ENCODE measurements at regions not wholly inside any gene's neighbourhood (a gene's known extent, or its start where the extent isn't known, plus 50 kb on each side); places are given as distances from the start of the nearest gene placed in this dataset.

DNA sequence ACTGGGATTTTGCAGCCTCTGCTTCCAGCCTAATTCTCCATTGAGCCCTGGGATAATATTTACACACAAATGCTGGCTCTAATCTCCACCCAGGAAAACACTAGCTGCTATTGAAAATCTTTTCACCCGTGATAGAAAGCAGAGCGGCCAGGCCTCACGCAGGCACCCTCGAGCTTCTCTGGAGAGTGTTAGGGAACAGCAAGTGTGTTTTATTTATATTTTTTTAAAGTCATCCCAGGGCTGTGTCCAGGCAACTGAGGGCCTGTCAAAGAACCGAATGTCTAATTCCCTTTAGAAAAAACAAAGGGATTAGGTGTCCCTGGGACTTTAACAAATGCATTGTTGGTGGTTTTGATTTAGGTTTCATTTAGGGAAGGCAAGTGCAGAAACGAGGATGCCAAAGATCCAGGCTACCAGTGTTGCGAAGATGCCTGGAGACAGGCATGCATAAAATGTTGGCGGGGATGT is 51.2 kb upstream of the SPRY4 start:
- FAIRE-seq: no peak
- Histone ChIP-seq H3K4me3 (no peak overlapping the region), H2AFZ (ENCODE audit: control insufficient read depth, low read depth, low read length) (no peak overlapping the region), H3K9ac (ENCODE audit: control insufficient read depth, insufficient read depth, low read length) (no peak overlapping the region), H3K4me1 (ENCODE audit: control insufficient read depth, insufficient read depth, low read length) (peaks cover 6% of the 10 kb centered on the region), H4K20me1 (ENCODE audit: control insufficient read depth, insufficient read depth) (no peaks in the 10 kb centered on the region), H3K9me3 (replicated peaks; ENCODE audit: control insufficient read depth, insufficient read depth, low read length) (no peaks in the 10 kb centered on the region), H3K79me2 (ENCODE audit: control insufficient read depth, insufficient read depth, low read length) (no peaks in the 10 kb centered on the region), H3K27me3 (replicated peaks in 1 of 2; ENCODE audit: control insufficient read depth in 2 of 2, insufficient read depth in 2 of 2, low read length in 1 of 2) (no peaks in the 10 kb centered on the region), H3K36me3 (ENCODE audit: control insufficient read depth in 2 of 2, insufficient read depth in 2 of 2, low read length in 1 of 2) (no peaks in the 10 kb centered on the region), H3K27ac (ENCODE audit: control insufficient read depth, insufficient read depth) (no peak overlapping the region), H3K4me2 (ENCODE audit: control insufficient read depth, insufficient read depth) (no peak overlapping the region)
- no peak for DNase-seq (ENCODE audit: low read depth, low spot score)
- BruUV-seq (replicated peaks): no TSS peak
- 63% methylated on average over 8 of the region's 8 CpGs for WGBS (ENCODE audit: insufficient coverage, insufficient replicate concordance, low lambda C conversion rate, missing lambda C conversion rate)
- ChIA-PET POLR2A (no interaction called here), RAD21 (ENCODE audit: unreplicated experiment) (interaction anchor here (0.7 kb wide), 1 partner anchor 307 kb away, joined by 3 read pairs; no protein-coding TSS in a partner anchor), CTCF (no interaction called here), SMC1A (ENCODE audit: uncharacterized antibody, unreplicated experiment) (interaction anchor here (1.4 kb wide), 1 partner anchor 39 kb away, joined by 3 read pairs; no protein-coding TSS in a partner anchor)
- intact Hi-C loops (cut with micrococcal nuclease; ENCODE audit: unreplicated experiment) (no loop called here), in situ Hi-C loops (cut with MboI) (no loop called here)
- no peak for ATAC-seq
- TF ChIP-seq, protein P1, sequence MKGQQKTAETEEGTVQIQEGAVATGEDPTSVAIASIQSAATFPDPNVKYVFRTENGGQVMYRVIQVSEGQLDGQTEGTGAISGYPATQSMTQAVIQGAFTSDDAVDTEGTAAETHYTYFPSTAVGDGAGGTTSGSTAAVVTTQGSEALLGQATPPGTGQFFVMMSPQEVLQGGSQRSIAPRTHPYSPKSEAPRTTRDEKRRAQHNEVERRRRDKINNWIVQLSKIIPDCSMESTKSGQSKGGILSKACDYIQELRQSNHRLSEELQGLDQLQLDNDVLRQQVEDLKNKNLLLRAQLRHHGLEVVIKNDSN (IDR thresholded peaks at IDR 0.05; ENCODE audit: borderline replicate concordance, extremely low read length, insufficient read depth, low read depth, low read length): no peak
- TF ChIP-seq KLF5 (IDR thresholded peaks at IDR 0.05; ENCODE audit: partially characterized antibody): no peak
- TF ChIP-seq RFX5 (IDR thresholded peaks at IDR 0.05; ENCODE audit: low read depth, low read length): no peak
- TF ChIP-seq, protein P2, sequence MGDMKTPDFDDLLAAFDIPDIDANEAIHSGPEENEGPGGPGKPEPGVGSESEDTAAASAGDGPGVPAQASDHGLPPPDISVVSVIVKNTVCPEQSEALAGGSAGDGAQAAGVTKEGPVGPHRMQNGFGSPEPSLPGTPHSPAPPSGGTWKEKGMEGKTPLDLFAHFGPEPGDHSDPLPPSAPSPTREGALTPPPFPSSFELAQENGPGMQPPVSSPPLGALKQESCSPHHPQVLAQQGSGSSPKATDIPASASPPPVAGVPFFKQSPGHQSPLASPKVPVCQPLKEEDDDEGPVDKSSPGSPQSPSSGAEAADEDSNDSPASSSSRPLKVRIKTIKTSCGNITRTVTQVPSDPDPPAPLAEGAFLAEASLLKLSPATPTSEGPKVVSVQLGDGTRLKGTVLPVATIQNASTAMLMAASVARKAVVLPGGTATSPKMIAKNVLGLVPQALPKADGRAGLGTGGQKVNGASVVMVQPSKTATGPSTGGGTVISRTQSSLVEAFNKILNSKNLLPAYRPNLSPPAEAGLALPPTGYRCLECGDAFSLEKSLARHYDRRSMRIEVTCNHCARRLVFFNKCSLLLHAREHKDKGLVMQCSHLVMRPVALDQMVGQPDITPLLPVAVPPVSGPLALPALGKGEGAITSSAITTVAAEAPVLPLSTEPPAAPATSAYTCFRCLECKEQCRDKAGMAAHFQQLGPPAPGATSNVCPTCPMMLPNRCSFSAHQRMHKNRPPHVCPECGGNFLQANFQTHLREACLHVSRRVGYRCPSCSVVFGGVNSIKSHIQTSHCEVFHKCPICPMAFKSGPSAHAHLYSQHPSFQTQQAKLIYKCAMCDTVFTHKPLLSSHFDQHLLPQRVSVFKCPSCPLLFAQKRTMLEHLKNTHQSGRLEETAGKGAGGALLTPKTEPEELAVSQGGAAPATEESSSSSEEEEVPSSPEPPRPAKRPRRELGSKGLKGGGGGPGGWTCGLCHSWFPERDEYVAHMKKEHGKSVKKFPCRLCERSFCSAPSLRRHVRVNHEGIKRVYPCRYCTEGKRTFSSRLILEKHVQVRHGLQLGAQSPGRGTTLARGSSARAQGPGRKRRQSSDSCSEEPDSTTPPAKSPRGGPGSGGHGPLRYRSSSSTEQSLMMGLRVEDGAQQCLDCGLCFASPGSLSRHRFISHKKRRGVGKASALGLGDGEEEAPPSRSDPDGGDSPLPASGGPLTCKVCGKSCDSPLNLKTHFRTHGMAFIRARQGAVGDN (IDR thresholded peaks at IDR 0.05): no peak
- TF ChIP-seq CHD1 (IDR thresholded peaks at IDR 0.05; ENCODE audit: low read depth, low read length): no peak
- TF ChIP-seq STAT3 (IDR thresholded peaks at IDR 0.05; ENCODE audit: low read depth, low read length): no peak
- no peak for TF ChIP-seq YY1 (IDR thresholded peaks at IDR 0.05; ENCODE audit: low read depth, low read length)
- TF ChIP-seq, protein P3, sequence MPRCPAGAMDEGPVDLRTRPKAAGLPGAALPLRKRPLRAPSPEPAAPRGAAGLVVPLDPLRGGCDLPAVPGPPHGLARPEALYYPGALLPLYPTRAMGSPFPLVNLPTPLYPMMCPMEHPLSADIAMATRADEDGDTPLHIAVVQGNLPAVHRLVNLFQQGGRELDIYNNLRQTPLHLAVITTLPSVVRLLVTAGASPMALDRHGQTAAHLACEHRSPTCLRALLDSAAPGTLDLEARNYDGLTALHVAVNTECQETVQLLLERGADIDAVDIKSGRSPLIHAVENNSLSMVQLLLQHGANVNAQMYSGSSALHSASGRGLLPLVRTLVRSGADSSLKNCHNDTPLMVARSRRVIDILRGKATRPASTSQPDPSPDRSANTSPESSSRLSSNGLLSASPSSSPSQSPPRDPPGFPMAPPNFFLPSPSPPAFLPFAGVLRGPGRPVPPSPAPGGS (IDR thresholded peaks at IDR 0.05; ENCODE audit: borderline replicate concordance, insufficient read depth, low read depth, low read length, poor library complexity, severe bottlenecking): no peak
- no peak for TF ChIP-seq BHLHE40 (IDR thresholded peaks at IDR 0.05; ENCODE audit: borderline replicate concordance in 1 of 2, low read depth in 2 of 2, low read length in 1 of 2)
- TF ChIP-seq, protein P4, sequence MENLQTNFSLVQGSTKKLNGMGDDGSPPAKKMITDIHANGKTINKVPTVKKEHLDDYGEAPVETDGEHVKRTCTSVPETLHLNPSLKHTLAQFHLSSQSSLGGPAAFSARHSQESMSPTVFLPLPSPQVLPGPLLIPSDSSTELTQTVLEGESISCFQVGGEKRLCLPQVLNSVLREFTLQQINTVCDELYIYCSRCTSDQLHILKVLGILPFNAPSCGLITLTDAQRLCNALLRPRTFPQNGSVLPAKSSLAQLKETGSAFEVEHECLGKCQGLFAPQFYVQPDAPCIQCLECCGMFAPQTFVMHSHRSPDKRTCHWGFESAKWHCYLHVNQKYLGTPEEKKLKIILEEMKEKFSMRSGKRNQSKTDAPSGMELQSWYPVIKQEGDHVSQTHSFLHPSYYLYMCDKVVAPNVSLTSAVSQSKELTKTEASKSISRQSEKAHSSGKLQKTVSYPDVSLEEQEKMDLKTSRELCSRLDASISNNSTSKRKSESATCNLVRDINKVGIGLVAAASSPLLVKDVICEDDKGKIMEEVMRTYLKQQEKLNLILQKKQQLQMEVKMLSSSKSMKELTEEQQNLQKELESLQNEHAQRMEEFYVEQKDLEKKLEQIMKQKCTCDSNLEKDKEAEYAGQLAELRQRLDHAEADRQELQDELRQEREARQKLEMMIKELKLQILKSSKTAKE (IDR thresholded peaks at IDR 0.05; ENCODE audit: low read depth, poor library complexity, severe bottlenecking): no peak
- TF ChIP-seq IRF4 (IDR thresholded peaks at IDR 0.05; ENCODE audit: low read depth, low read length): no peak
- no peak for TF ChIP-seq RB1 (IDR thresholded peaks at IDR 0.05; ENCODE audit: borderline replicate concordance)
- TF ChIP-seq EZH2 (IDR thresholded peaks at IDR 0.05; ENCODE audit: borderline replicate concordance, control insufficient read depth, low read depth, low read length): no peak
- TF ChIP-seq, protein P5, sequence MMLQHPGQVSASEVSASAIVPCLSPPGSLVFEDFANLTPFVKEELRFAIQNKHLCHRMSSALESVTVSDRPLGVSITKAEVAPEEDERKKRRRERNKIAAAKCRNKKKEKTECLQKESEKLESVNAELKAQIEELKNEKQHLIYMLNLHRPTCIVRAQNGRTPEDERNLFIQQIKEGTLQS (IDR thresholded peaks at IDR 0.05; ENCODE audit: borderline replicate concordance, extremely low read depth, low read depth, low read length): no peak
- TF ChIP-seq KDM1A (IDR thresholded peaks at IDR 0.05; ENCODE audit: borderline replicate concordance): no peak

Measured in GM12878 (cell line).